ENCODE measurements at regions not wholly inside any gene's neighbourhood (a gene's known extent, or its start where the extent isn't known, plus 50 kb on each side); places are given as distances from the start of the nearest gene placed in this dataset.

DNA sequence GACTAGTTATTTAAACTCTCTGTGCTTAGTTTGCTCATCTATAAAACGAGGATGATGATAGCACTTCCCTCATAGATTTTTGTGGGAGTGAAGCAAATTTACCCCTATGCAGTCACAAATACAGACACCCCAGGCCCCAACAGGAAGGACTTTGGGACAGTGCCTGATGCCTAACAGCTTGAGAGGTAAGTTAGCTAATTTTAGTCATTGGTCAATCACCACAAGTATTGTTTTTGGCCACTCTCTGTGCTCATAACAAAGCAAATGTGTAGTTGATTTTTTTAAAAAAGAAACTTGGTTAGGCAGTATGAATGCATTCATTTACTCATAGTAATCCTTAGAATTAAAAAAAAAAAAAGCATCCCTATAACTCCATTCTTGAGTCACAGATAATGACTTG, 1590.7 kb upstream of the TENM3 start:
- TF ChIP-seq, protein P1, sequence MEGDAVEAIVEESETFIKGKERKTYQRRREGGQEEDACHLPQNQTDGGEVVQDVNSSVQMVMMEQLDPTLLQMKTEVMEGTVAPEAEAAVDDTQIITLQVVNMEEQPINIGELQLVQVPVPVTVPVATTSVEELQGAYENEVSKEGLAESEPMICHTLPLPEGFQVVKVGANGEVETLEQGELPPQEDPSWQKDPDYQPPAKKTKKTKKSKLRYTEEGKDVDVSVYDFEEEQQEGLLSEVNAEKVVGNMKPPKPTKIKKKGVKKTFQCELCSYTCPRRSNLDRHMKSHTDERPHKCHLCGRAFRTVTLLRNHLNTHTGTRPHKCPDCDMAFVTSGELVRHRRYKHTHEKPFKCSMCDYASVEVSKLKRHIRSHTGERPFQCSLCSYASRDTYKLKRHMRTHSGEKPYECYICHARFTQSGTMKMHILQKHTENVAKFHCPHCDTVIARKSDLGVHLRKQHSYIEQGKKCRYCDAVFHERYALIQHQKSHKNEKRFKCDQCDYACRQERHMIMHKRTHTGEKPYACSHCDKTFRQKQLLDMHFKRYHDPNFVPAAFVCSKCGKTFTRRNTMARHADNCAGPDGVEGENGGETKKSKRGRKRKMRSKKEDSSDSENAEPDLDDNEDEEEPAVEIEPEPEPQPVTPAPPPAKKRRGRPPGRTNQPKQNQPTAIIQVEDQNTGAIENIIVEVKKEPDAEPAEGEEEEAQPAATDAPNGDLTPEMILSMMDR (IDR thresholded peaks at IDR 0.05; ENCODE audit: unreplicated experiment in 3 of 3): no peak
- no peak overlapping the region for H3K27ac Mint-ChIP-seq
- no peaks in the 10 kb centered on the region for H3K4me1 Mint-ChIP-seq
- peaks cover 7% of the 10 kb centered on the region for H3K27me3 Mint-ChIP-seq (ENCODE audit: low read depth)
- no peaks in the 10 kb centered on the region for H3K36me3 Mint-ChIP-seq (ENCODE audit: low read depth)
- H3K9me3 Mint-ChIP-seq: no peaks in the 10 kb centered on the region
- H3K4me3 Mint-ChIP-seq: no peak overlapping the region

DNA sequence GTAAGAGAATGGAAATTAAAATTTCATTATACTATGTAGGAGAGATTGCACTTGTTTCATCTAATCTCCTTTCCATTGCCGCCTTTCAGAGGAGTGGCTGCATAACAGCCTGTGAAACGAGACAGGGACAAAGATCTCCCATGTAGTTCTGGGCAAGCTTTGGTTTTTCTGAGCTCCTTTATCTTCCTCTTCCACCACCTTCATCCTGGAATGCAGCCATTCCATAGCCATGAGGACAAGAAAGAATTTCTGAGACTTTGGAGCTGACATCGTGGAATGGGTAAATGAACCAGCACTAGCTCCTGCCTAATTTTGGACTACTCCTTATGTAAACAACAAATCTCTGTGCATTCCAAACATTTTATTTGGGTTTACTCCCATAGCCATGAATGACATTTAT, 1587.3 kb upstream of the TENM3 start:
- H3K9me3 Mint-ChIP-seq: no peaks in the 10 kb centered on the region
- H3K4me1 Mint-ChIP-seq: no peaks in the 10 kb centered on the region
- H3K27me3 Mint-ChIP-seq (ENCODE audit: low read depth): peaks cover 4% of the 10 kb centered on the region
- no peaks in the 10 kb centered on the region for H3K36me3 Mint-ChIP-seq (ENCODE audit: low read depth)
- TF ChIP-seq, protein P1 (IDR thresholded peaks at IDR 0.05; ENCODE audit: unreplicated experiment in 3 of 3): no peak
- peak overlapping the region in 1 of 3 experiments; percentile 29 for H3K27ac Mint-ChIP-seq
- H3K4me3 Mint-ChIP-seq: no peak overlapping the region

DNA sequence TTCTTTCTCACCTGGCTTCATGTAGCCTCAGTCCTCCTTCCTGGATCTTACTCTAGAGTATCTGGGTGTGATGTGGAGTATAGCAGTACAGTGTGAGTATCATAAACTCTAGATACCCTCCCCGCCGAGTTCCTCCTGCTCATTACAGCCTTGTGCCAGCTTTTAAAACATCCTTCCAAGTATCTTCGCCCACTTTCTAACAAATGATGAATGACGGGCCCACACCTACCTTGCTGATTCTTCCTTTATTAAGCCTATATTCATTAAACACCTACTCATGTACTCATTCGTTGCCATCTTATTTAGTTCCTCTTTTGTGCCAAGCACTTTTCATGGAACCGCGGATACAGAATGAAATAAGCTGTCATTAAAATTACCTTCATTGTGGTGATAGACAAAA, 1585.3 kb upstream of the TENM3 start:
- Mint-ChIP-seq H3K4me3 (no peak overlapping the region), H3K36me3 (ENCODE audit: low read depth) (no peaks in the 10 kb centered on the region), H3K27me3 (ENCODE audit: low read depth) (peaks cover 4% of the 10 kb centered on the region), H3K9me3 (no peaks in the 10 kb centered on the region), H3K27ac (no peak overlapping the region), H3K4me1 (no peaks in the 10 kb centered on the region)
- TF ChIP-seq, protein P1 (IDR thresholded peaks at IDR 0.05; ENCODE audit: unreplicated experiment in 3 of 3): no peak

DNA sequence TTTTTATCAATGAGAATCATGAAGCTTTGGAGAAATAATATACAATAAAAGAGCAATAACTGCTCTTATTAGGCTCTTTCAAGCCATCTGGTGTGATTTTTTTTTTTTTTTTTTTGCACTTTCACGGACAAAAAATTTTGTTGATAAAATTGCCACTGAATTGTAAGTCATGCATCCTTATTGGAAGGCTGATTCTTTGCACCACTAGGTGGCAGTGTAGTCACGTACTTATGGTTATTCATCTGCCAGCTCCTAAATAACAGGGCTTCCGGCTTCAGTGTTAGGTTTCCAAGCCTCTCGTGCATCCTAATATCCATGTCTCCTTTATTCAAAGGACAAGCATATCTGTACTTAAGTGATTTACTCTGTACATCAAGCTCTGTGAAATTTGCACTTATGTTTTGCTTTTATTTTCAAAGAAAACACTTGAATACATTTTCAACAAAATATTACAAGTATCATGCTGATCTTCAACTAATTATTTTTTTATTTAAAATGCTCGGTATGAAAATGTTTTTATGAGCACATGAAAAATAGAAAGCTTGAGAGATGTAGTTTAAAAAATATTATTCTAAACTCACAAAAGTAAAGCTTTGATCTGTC, 1578.3 kb upstream of the TENM3 start:
- H3K4me1 Mint-ChIP-seq: peaks cover 11% of the 10 kb centered on the region
- H3K4me3 Mint-ChIP-seq: no peak overlapping the region
- no peaks in the 10 kb centered on the region for H3K27me3 Mint-ChIP-seq (ENCODE audit: low read depth)
- H3K27ac Mint-ChIP-seq: no peak overlapping the region
- TF ChIP-seq, protein P1 (IDR thresholded peaks at IDR 0.05; ENCODE audit: unreplicated experiment in 3 of 3): peak; percentile 76 to 81 (median 80)
- H3K36me3 Mint-ChIP-seq (ENCODE audit: low read depth): no peaks in the 10 kb centered on the region
- H3K9me3 Mint-ChIP-seq: no peaks in the 10 kb centered on the region

DNA sequence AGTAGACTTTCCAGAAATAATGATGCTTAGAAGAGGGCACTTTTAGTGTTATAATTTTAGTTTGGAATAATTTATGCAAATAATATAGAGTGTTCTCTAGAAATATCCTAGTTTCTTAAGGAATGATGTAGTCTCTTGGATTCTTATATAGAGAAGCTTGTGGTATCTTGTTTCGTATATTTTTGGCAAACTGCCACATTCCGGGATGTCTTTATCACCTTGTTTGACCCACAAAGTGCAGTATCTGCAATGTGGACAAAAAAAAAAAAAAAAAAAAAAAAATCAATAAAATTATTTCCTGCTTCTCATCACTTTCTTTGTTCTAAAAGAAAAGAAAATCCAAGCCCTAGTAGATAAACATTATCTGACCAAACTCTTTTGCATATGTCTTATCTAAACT, 1577.7 kb upstream of the TENM3 start:
- TF ChIP-seq, protein P1 (IDR thresholded peaks at IDR 0.05; ENCODE audit: unreplicated experiment in 3 of 3): no peak
- H3K9me3 Mint-ChIP-seq: no peaks in the 10 kb centered on the region
- H3K27ac Mint-ChIP-seq: no peak overlapping the region
- H3K4me3 Mint-ChIP-seq: no peak overlapping the region
- peaks cover 11% of the 10 kb centered on the region for H3K4me1 Mint-ChIP-seq
- no peaks in the 10 kb centered on the region for H3K27me3 Mint-ChIP-seq (ENCODE audit: low read depth)
- H3K36me3 Mint-ChIP-seq (ENCODE audit: low read depth): no peaks in the 10 kb centered on the region
